K562 (cell line): ENCODE measurements at regions not wholly inside any gene's neighbourhood (a gene's known extent, or its start where the extent isn't known, plus 50 kb on each side); places are given as distances from the start of the nearest gene placed in this dataset.
A peak's percentile ranks its signal among the peaks of the same experiment; 100 is the strongest.

Experiments
- ATAC-seq: fragments of 200-7000 bp; cut with Tn5 transposase; 3 replicates; pipeline ENCODE4 v1.9.1; 2020; ENCODE audit warnings: moderate library complexity
- BruUV-seq: library from RNA; stranded (reverse); fragments of 400-500 nt; replicated peaks from 2 replicates; lab custom pipeline; 2021; lab: Mats Ljungman, UMichigan
- CTCF ChIA-PET: fragments of 300-600 bp; formaldehyde crosslinking; extraction: SDS; loops from one replicate; lab custom pipeline; 2021; ENCODE audit warnings: low intra/inter-chr PET ratio; lab: Yijun Ruan, JAX
- POLR2A ChIA-PET: fragments of 300-600, 350-650 bp; sonication (Branson Sonifier 250); formaldehyde crosslinking; extraction: SDS; loops from one replicate; lab custom pipeline; 2021; ENCODE audit warnings: antibody characterized with exemption, inconsistent platforms; lab: Yijun Ruan, JAX
- DNase-seq, 4 experiments: peaks; one replicate each; pipeline versions ENCODE4 v3.0.0 to v3.0.0-alpha.2; 2011 to 2018; ENCODE audit warnings: low spot score in 3 of 4, mixed read lengths in 3 of 4; ENCODE audit errors: extremely low read depth in 1 of 4
- FAIRE-seq: peaks from 2 replicates; lab custom pipeline; 2011; peaks lifted over from hg19 to GRCh38; lab: Jason Lieb, UNC
- H2AFZ ChIP-seq: 2 replicates; pipeline ENCODE4 v1.6.0; 2011; ENCODE audit warnings: low read depth, low read length, control low read depth, inconsistent platforms
- H3K27ac ChIP-seq: fragments of 200-600 bp; 3 replicates; pipeline ENCODE4 v1.8.0; 2011; ENCODE audit warnings: low read depth, mild to moderate bottlenecking, control low read depth, inconsistent platforms, low read length, moderate library complexity, mixed read lengths; ENCODE audit errors: extremely low read depth
- H3K27me3 ChIP-seq, 2 experiments: fragments of 300-600 bp in 1 of 2; 2 replicates in 1 of 2; 3 replicates in 1 of 2; pipeline versions ENCODE4 v1.6.0 to v1.8.0; 2011; ENCODE audit warnings: inconsistent platforms in 2 of 2, low read length in 2 of 2, mild to moderate bottlenecking in 1 of 2, mixed read lengths in 1 of 2, moderate library complexity in 1 of 2; ENCODE audit not compliant: control insufficient read depth in 2 of 2, insufficient read depth in 2 of 2
- H3K36me3 ChIP-seq: fragments of 300-600 bp; 3 replicates; pipeline ENCODE4 v1.8.0; 2011; ENCODE audit warnings: mild to moderate bottlenecking, low read length, inconsistent platforms; ENCODE audit not compliant: control insufficient read depth, insufficient read depth
- H3K4me1 ChIP-seq, 2 experiments: fragments of 200-600 bp in 1 of 2; replicated peaks in 1 of 2; 2 replicates in 1 of 2; 3 replicates in 1 of 2; pipeline versions ENCODE4 v1.5.1 to v1.8.0; 2011; ENCODE audit warnings: inconsistent platforms in 2 of 2, low read length in 2 of 2, mild to moderate bottlenecking in 1 of 2, mixed read lengths in 1 of 2, moderate library complexity in 1 of 2; ENCODE audit not compliant: control insufficient read depth in 2 of 2, insufficient read depth in 2 of 2
- H3K4me2 ChIP-seq: 2 replicates; pipeline ENCODE4 v1.6.1; 2011; ENCODE audit warnings: low read length, control low read depth, inconsistent platforms, mixed read lengths; ENCODE audit not compliant: insufficient read depth
- H3K4me3 ChIP-seq: fragments of 200-600 bp; sonication (generic), shearing (Covaris generic); 2 replicates; pipeline ENCODE4 v1.5.1; 2016; ENCODE audit warnings: control low read depth, inconsistent platforms
- H3K79me2 ChIP-seq: fragments of 200-600 bp; 3 replicates; pipeline ENCODE4 v1.8.0; 2011; ENCODE audit warnings: low read length, inconsistent platforms; ENCODE audit not compliant: control insufficient read depth, insufficient read depth
- H3K9ac ChIP-seq, 2 experiments: 2 replicates each; pipeline versions ENCODE4 v1.6.0 to v1.6.1; 2011; ENCODE audit warnings: low read depth in 2 of 2, low read length in 2 of 2, control low read depth in 1 of 2, inconsistent platforms in 1 of 2, mild to moderate bottlenecking in 1 of 2, mixed read lengths in 1 of 2; ENCODE audit not compliant: insufficient read depth in 1 of 2
- H3K9me1 ChIP-seq: one replicate; pipeline ENCODE4 v1.6.0; 2011; ENCODE audit warnings: inconsistent platforms, mild to moderate bottlenecking, low read length, moderate library complexity; ENCODE audit not compliant: control insufficient read depth, insufficient read depth
- H3K9me3 ChIP-seq: replicated peaks from 2 replicates; pipeline ENCODE4 v1.5.1; 2011; ENCODE audit warnings: low read depth, low read length, inconsistent platforms; ENCODE audit not compliant: control insufficient read depth, insufficient read depth
- H4K20me1 ChIP-seq: replicated peaks from 2 replicates; pipeline ENCODE4 v1.6.1; 2011; ENCODE audit warnings: low read length, inconsistent platforms, mixed read lengths; ENCODE audit not compliant: control insufficient read depth, insufficient read depth
- BDP1 ChIP-seq: IDR thresholded peaks from 3 replicates; pipeline ENCODE4 v1.6.1; 2011; ENCODE audit not compliant: insufficient read length, insufficient read depth
- HIVEP1 ChIP-seq: fragments of 250-450 bp; sonication (Bioruptor Pico); IDR thresholded peaks from 2 replicates; pipeline ENCODE4 v1.4.0; 2020; ENCODE audit warnings: mild to moderate bottlenecking
- NRF1 ChIP-seq, 2 experiments: fragments of 450-650 bp; IDR thresholded peaks in 1 of 2; conservative IDR thresholded peaks in 1 of 2; 2 replicates each; pipeline ENCODE4 v1.6.1; 2014; ENCODE audit warnings: mild to moderate bottlenecking in 2 of 2
- RBM22 ChIP-seq: fragments of 200-400 bp; formaldehyde crosslinking; IDR thresholded peaks from 2 replicates; pipeline ENCODE4 v1.6.1; 2018; ENCODE audit warnings: low read length, low read depth; ENCODE audit not compliant: poor library complexity, severe bottlenecking
- SMARCB1 ChIP-seq: IDR thresholded peaks from 2 replicates; pipeline ENCODE4 v1.6.1; 2011; ENCODE audit warnings: improper control_type of control experiment, low read depth; ENCODE audit not compliant: insufficient read length
- ZBTB8A ChIP-seq: fragments of 450-650 bp; IDR thresholded peaks from 2 replicates; pipeline ENCODE4 v1.6.1; 2018; ENCODE audit warnings: mild to moderate bottlenecking, moderate library complexity; ENCODE audit not compliant: partially characterized antibody
- ZNF75A ChIP-seq: fragments of 450-650 bp; formaldehyde crosslinking; IDR thresholded peaks from 2 replicates; pipeline ENCODE4 v1.4.0; 2020; ENCODE audit warnings: mild to moderate bottlenecking
- WGBS: fragments of 100-300 bp; shearing (Covaris generic); methylation state at CpG from one replicate; pipeline ENCODE4 v1.1.6; 2016; ENCODE audit warnings: low coverage, mixed read lengths; ENCODE audit not compliant: insufficient coverage; ENCODE audit errors: missing lambda C conversion rate; 5-methylcytosine and 5-hydroxymethylcytosine counted together
- in situ Hi-C: fragments of 300-500 bp; cut with MboI; formaldehyde crosslinking; loops from 4 replicates; pipeline ENCODE4 v1.15.0; 2018; ENCODE audit warnings: inconsistent platforms, mixed read lengths
- intact Hi-C: fragments of 100-400 bp; cut with micrococcal nuclease; formaldehyde crosslinking; loops from 2 replicates; pipeline ENCODE4 v1.14.2; 2022
- TF ChIP-seq, protein P1 (sequence below): fragments of 450-650 bp; formaldehyde crosslinking; IDR thresholded peaks from 2 replicates; pipeline ENCODE4 v1.4.0; 2022; ENCODE audit warnings: mild to moderate bottlenecking, moderate library complexity
- TF ChIP-seq, protein P2 (sequence below): fragments of 450-650 bp; IDR thresholded peaks from 2 replicates; pipeline ENCODE4 v1.6.1; 2016; ENCODE audit warnings: mild to moderate bottlenecking

DNA sequence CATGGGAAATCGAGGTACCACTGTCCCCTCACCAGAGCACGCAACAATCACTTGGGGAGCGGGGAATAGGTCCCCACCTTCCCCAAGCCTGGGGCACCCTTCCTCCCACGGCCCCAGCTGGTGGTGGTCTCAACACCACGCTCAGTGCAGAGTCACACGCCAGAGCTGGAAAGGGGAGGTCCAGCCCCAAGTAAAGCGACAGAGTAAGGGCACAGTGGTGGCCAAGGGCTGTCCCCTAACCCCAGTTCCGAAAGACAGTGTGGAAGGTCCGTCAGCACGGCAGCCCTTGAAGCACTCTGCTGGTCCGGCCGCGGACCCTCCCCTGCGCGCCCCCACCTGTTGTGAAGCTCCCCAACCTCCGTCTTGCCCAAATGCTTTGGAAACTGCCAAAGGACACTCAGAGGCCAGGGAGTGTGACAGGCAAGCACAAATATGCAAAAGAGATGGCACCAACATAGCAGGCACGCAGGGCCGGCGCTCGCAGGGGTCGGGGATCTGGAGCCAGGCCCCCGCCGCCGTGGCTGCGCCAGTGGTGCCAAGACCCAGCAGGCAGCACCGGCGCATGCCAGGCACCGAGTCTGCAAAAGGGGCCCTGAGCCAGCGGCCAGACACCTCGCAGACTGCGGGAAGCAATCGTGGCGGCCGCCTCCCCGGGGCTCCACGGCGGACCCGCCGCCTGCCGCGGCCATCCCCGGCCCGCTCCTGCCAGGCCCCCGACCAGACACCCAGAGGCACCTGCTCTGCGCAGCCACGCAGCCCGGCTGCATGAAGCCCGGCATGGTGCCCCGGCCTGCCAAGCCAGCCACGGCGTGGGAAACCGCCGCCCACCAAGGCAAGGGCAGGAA lies 51.6 kb upstream of the SRRM3 start:
- POLR2A ChIA-PET = interaction anchor here (0.7 to 0.9 kb wide), 2 partner anchors 12 to 48 kb away, joined by 3 to 4 read pairs; no protein-coding TSS in a partner anchor

More for the DNA sequence above, 51.6 kb upstream of the SRRM3 start:
- H3K4me1 ChIP-seq = peaks cover 7 to 9% of the 10 kb centered on the region in 2 experiments; a peak in 4 of 5 replicates
- WGBS = 84% methylated on average over 40 of the region's 53 CpGs
- no peaks in the 10 kb centered on the region for H4K20me1 ChIP-seq
- no peaks in the 10 kb centered on the region for H3K27me3 ChIP-seq
- CTCF ChIA-PET = no interaction called here
- H3K27ac ChIP-seq = no peak overlapping the region
- BruUV-seq = no TSS peak
- H3K4me2 ChIP-seq = no peak overlapping the region
- FAIRE-seq (no peak), DNase-seq (no peak), ATAC-seq (no peak)
- H3K9me1 ChIP-seq = no peaks in the 10 kb centered on the region
- in situ Hi-C loops = no loop called here
- TF ChIP-seq, protein P1, sequence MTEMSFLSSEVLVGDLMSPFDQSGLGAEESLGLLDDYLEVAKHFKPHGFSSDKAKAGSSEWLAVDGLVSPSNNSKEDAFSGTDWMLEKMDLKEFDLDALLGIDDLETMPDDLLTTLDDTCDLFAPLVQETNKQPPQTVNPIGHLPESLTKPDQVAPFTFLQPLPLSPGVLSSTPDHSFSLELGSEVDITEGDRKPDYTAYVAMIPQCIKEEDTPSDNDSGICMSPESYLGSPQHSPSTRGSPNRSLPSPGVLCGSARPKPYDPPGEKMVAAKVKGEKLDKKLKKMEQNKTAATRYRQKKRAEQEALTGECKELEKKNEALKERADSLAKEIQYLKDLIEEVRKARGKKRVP = no peak
- TF ChIP-seq HIVEP1 (CRISPR knock-in tag) (no peak), SMARCB1 (no peak), ZBTB8A (no peak), BDP1 (no peak), ZNF75A (CRISPR knock-in tag) (no peak), NRF1 (conservative IDR thresholded peaks at IDR 0.05 in 1 of 2, IDR thresholded peaks at IDR 0.05 in 1 of 2) (no peak), RBM22 (no peak)
- TF ChIP-seq, protein P2, sequence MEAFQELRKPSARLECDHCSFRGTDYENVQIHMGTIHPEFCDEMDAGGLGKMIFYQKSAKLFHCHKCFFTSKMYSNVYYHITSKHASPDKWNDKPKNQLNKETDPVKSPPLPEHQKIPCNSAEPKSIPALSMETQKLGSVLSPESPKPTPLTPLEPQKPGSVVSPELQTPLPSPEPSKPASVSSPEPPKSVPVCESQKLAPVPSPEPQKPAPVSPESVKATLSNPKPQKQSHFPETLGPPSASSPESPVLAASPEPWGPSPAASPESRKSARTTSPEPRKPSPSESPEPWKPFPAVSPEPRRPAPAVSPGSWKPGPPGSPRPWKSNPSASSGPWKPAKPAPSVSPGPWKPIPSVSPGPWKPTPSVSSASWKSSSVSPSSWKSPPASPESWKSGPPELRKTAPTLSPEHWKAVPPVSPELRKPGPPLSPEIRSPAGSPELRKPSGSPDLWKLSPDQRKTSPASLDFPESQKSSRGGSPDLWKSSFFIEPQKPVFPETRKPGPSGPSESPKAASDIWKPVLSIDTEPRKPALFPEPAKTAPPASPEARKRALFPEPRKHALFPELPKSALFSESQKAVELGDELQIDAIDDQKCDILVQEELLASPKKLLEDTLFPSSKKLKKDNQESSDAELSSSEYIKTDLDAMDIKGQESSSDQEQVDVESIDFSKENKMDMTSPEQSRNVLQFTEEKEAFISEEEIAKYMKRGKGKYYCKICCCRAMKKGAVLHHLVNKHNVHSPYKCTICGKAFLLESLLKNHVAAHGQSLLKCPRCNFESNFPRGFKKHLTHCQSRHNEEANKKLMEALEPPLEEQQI = no peak
- no peak overlapping the region for H2AFZ ChIP-seq
- H3K9ac ChIP-seq = peak overlapping the region in 1 of 2 experiments; percentile 2; a peak in 1 of 4 replicates
- no peaks in the 10 kb centered on the region for H3K79me2 ChIP-seq
- no peak overlapping the region for H3K4me3 ChIP-seq
- intact Hi-C loops = no loop called here
- H3K9me3 ChIP-seq = no peaks in the 10 kb centered on the region
- no peaks in the 10 kb centered on the region for H3K36me3 ChIP-seq
